Bronchial epithelial cell (primary cell): ENCODE measurements at regions not wholly inside any gene's neighbourhood (a gene's known extent, or its start where the extent isn't known, plus 50 kb on each side); places are given as distances from the start of the nearest gene placed in this dataset.

Experiments used
- DNase-seq: peaks from one replicate; pipeline ENCODE4 v3.0.0-alpha.2; 2010; ENCODE audit warnings: low read depth
- FAIRE-seq: peaks from 2 replicates; lab custom pipeline; 2011; peaks lifted over from hg19 to GRCh38; lab: Jason Lieb, UNC
- H3K27me3 ChIP-seq: 2 replicates; pipeline ENCODE4 v1.5.1; 2011; ENCODE audit warnings: low read length; ENCODE audit not compliant: control insufficient read depth, insufficient read depth
- H3K36me3 ChIP-seq: 2 replicates; pipeline ENCODE4 v1.5.1; 2011; ENCODE audit warnings: low read length; ENCODE audit not compliant: control insufficient read depth, insufficient read depth
- H3K4me3 ChIP-seq: 2 replicates; pipeline ENCODE4 v1.5.1; 2011; ENCODE audit warnings: mild to moderate bottlenecking, low read depth, low read length, control low read depth
- TF ChIP-seq, protein P1 (sequence below): IDR thresholded peaks from 2 replicates; pipeline ENCODE4 v1.5.1; 2011; ENCODE audit warnings: mild to moderate bottlenecking, moderate library complexity, low read length, control low read depth, inconsistent platforms; ENCODE audit not compliant: insufficient read depth, severe bottlenecking

DNA sequence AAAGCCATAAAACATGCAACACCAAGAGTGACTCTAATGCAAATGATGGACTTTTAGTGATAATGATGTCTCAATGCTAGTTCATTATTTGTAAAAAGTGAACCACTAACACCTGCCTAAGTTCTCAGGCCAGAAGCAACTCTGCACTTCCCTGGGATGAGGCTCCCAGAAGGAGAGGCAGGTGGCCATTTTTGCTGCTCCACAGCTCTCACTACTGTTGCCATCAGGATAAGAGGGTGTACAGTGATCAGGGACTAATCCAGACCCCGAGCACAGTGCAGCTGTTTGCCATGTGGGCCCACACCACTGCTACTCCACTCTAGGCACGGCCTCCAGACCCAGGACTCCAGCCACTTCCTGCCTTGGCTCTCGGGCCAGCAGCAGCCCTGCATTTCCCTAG lies 828.3 kb upstream of the MIR17HG start:
- TF ChIP-seq, protein P1, sequence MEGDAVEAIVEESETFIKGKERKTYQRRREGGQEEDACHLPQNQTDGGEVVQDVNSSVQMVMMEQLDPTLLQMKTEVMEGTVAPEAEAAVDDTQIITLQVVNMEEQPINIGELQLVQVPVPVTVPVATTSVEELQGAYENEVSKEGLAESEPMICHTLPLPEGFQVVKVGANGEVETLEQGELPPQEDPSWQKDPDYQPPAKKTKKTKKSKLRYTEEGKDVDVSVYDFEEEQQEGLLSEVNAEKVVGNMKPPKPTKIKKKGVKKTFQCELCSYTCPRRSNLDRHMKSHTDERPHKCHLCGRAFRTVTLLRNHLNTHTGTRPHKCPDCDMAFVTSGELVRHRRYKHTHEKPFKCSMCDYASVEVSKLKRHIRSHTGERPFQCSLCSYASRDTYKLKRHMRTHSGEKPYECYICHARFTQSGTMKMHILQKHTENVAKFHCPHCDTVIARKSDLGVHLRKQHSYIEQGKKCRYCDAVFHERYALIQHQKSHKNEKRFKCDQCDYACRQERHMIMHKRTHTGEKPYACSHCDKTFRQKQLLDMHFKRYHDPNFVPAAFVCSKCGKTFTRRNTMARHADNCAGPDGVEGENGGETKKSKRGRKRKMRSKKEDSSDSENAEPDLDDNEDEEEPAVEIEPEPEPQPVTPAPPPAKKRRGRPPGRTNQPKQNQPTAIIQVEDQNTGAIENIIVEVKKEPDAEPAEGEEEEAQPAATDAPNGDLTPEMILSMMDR: no peak
- H3K4me3 ChIP-seq: no peak overlapping the region
- no peak for FAIRE-seq

DNA sequence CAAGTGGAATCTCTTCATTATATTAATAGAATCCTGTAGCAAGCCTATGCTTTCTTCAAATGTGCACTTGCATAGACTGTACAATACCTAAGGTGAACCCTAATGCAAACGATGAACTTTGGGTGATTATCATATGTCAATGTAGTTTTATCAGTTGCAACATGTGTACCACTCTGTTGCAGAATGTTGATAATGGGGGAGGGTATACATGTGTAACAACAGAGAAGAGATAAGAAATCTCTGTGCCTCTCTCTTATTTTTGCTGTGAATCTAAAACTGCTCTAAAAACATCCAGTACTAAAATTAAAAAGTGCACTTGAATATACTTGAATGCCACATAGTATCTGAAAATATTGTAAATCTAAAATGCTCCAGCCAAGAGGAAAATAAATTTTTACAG lies 820.8 kb upstream of the MIR17HG start:
- TF ChIP-seq, protein P1: no peak
- DNase-seq: no peak
- Histone ChIP-seq H3K27me3 (no peaks in the 10 kb centered on the region), H3K36me3 (no peaks in the 10 kb centered on the region), H3K4me3 (no peak overlapping the region)
- FAIRE-seq: no peak

More for the DNA sequence above, 828.3 kb upstream of the MIR17HG start:
- no peak for DNase-seq
- Histone ChIP-seq H3K36me3 (no peaks in the 10 kb centered on the region), H3K27me3 (no peaks in the 10 kb centered on the region)

DNA sequence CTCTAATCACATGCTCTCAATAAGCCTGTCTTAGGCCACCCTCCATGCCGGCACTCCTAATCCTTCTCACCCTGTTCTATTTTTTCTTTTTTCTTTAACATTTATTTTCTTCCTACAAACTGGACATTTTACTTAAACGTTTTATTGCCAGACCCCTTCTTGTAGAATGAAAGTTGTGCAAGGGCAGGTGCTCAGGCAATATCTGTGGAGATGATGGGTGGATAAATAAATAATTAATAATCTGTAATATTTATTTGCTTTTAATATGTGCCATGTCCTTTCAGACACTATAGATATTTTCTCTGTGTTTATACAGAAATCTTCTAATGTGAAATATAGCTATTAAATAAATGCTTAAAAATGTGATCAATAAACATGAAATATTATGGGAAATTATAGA lies 815.7 kb upstream of the MIR17HG start:
- DNase-seq (no peak), FAIRE-seq (no peak)
- H3K27me3 ChIP-seq: peaks cover 1% of the 10 kb centered on the region
- no peak overlapping the region for H3K4me3 ChIP-seq
- no peaks in the 10 kb centered on the region for H3K36me3 ChIP-seq
- TF ChIP-seq, protein P1: no peak

DNA sequence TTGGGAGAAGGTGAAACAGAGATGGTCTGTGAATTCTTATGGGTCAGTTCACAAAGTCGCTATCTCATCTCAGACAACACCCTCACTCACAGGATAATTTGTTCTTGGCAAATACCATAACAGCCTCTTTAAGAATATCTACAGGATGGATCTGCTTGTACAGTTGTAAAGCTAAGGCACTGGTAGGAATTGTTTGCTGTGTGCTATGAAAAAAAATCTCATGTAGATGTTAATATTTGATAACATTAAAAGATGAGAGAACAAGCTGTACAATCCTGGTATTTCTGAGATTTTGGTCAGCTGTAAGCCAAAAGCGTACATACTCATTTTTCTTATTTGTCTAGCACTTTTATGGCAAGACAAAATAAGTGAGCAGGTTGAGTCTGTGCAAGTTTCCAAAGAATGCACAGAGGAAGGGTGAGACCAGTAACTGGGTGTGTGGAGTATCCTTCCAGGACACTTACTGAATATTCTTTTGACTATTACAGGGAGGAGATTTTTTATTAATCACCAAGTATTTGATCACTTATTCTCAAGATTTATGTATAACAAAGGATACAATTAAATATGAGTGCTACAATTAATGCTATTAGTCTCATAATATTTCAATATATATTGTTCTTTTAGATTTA lies 814.5 kb upstream of the MIR17HG start:
- no peak for DNase-seq
- Histone ChIP-seq H3K27me3 (peaks cover 1% of the 10 kb centered on the region), H3K4me3 (no peak overlapping the region), H3K36me3 (no peaks in the 10 kb centered on the region)
- no peak for FAIRE-seq
- TF ChIP-seq, protein P1: no peak

DNA sequence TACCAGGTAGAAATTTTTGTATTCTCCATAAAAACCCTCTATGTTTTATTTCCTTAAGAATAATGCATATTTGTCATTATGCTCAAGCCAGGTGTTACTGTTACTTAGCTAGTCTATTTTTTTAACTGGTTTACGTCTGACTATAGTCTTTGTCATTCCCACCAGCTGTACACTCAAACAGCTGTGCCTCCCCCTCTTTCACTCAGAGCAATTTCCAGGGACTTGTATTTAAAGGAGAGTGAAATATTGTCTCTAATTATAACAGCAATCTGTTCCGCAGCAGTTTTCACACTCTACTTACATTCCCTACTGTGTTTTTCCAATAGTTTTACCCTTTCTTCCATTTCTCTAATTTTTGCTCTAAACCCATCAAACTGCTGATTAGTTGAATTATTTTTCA lies 813.6 kb upstream of the MIR17HG start:
- DNase-seq (no peak), FAIRE-seq (no peak)
- TF ChIP-seq, protein P1: no peak
- Histone ChIP-seq H3K27me3 (peaks cover 1% of the 10 kb centered on the region), H3K4me3 (no peak overlapping the region), H3K36me3 (no peaks in the 10 kb centered on the region)
